ENCODE measurements at regions not wholly inside any gene's neighbourhood (a gene's known extent, or its start where the extent isn't known, plus 50 kb on each side); places are given as distances from the start of the nearest gene placed in this dataset.

- in situ Hi-C loops (cut with MboI; ENCODE audit: low sequenced_read_pairs), result no loop called here
Measured at GRCh38 chr4:89665662-89666061, 171.3 kb downstream of the SNCA start.

- in situ Hi-C loops (cut with MboI; ENCODE audit: low sequenced_read_pairs), result no loop called here
Measured at GRCh38 chr4:89664521-89664920, 172.4 kb downstream of the SNCA start.

GRCh38 chr4:89661173-89661899, 175.6 kb downstream of the SNCA start:
- in situ Hi-C loops (cut with MboI; ENCODE audit: low sequenced_read_pairs), result no loop called here

- in situ Hi-C loops (cut with MboI; ENCODE audit: low sequenced_read_pairs), result no loop called here
Measured at GRCh38 chr4:89660444-89661172, 176.4 kb downstream of the SNCA start.

GRCh38 chr4:89658701-89659024, 178.3 kb downstream of the SNCA start:
- in situ Hi-C loops (cut with MboI; ENCODE audit: low sequenced_read_pairs), result no loop called here

GRCh38 chr4:89657931-89658700, 178.8 kb downstream of the SNCA start:
- in situ Hi-C loops (cut with MboI; ENCODE audit: low sequenced_read_pairs), result no loop called here

- in situ Hi-C loops (cut with MboI; ENCODE audit: low sequenced_read_pairs), result no loop called here
Measured at GRCh38 chr4:89653012-89653411, 183.9 kb downstream of the SNCA start.

- in situ Hi-C loops (cut with MboI; ENCODE audit: low sequenced_read_pairs), result no loop called here
Measured at GRCh38 chr4:89645482-89645881, 191.5 kb downstream of the SNCA start.

GRCh38 chr4:89641367-89641687, 195.6 kb downstream of the SNCA start:
- in situ Hi-C loops (cut with MboI; ENCODE audit: low sequenced_read_pairs), result no loop called here

- in situ Hi-C loops (cut with MboI; ENCODE audit: low sequenced_read_pairs), result no loop called here
Measured at GRCh38 chr4:89640620-89641366, 196.2 kb downstream of the SNCA start.

- in situ Hi-C loops (cut with MboI; ENCODE audit: low sequenced_read_pairs), result no loop called here
Measured at GRCh38 chr4:89639395-89639794, 197.6 kb downstream of the SNCA start.

- in situ Hi-C loops (cut with MboI; ENCODE audit: low sequenced_read_pairs), result no loop called here
Measured at GRCh38 chr4:89625599-89626293, 211.2 kb downstream of the SNCA start.

GRCh38 chr4:89619206-89619962, 217.6 kb downstream of the SNCA start:
- in situ Hi-C loops (cut with MboI; ENCODE audit: low sequenced_read_pairs), result no loop called here

- in situ Hi-C loops (cut with MboI; ENCODE audit: low sequenced_read_pairs), result no loop called here
Measured at GRCh38 chr4:89618151-89618550, 218.8 kb downstream of the SNCA start.

GRCh38 chr4:89617317-89617716, 219.6 kb downstream of the SNCA start:
- in situ Hi-C loops (cut with MboI; ENCODE audit: low sequenced_read_pairs), result no loop called here

GRCh38 chr4:89616382-89616781, 220.6 kb downstream of the SNCA start:
- in situ Hi-C loops (cut with MboI; ENCODE audit: low sequenced_read_pairs), result no loop called here

GRCh38 chr4:89615051-89615450, 221.9 kb downstream of the SNCA start:
- in situ Hi-C loops (cut with MboI; ENCODE audit: low sequenced_read_pairs), result no loop called here

GRCh38 chr4:89614155-89614554, 222.8 kb downstream of the SNCA start:
- in situ Hi-C loops (cut with MboI; ENCODE audit: low sequenced_read_pairs), result no loop called here

GRCh38 chr4:89610236-89610635, 226.7 kb downstream of the SNCA start:
- in situ Hi-C loops (cut with MboI; ENCODE audit: low sequenced_read_pairs), result no loop called here

GRCh38 chr4:89609756-89610155, 227.2 kb downstream of the SNCA start:
- in situ Hi-C loops (cut with MboI; ENCODE audit: low sequenced_read_pairs), result no loop called here
